Astrocyte (in vitro differentiated cells and primary cell): ENCODE measurements at regions not wholly inside any gene's neighbourhood (a gene's known extent, or its start where the extent isn't known, plus 50 kb on each side); places are given as distances from the start of the nearest gene placed in this dataset.

ENCODE experiments used
- DNase-seq: peaks from one replicate; pipeline ENCODE4 v3.0.0-alpha.2; 2010; ENCODE audit warnings: low read depth
- FAIRE-seq: peaks from 2 replicates; lab custom pipeline; 2011; peaks lifted over from hg19 to GRCh38; lab: Jason Lieb, UNC
- H2AFZ ChIP-seq: 2 replicates; pipeline ENCODE4 v1.6.0; 2012; ENCODE audit warnings: low read depth, low read length, inconsistent platforms
- H3K27ac ChIP-seq: 2 replicates; pipeline ENCODE4 v1.5.1; 2011; ENCODE audit warnings: low read depth, low read length, inconsistent platforms
- H3K27me3 ChIP-seq: 2 replicates; pipeline ENCODE4 v1.6.0; 2011; ENCODE audit warnings: low read length, inconsistent platforms; ENCODE audit not compliant: insufficient read depth
- H3K36me3 ChIP-seq: 2 replicates; pipeline ENCODE4 v1.5.1; 2011; ENCODE audit warnings: low read length, inconsistent platforms; ENCODE audit not compliant: insufficient read depth
- H3K4me1 ChIP-seq: 2 replicates; pipeline ENCODE4 v1.5.1; 2011; ENCODE audit warnings: low read length, inconsistent platforms; ENCODE audit not compliant: insufficient read depth
- H3K4me2 ChIP-seq: 2 replicates; pipeline ENCODE4 v1.6.0; 2012; ENCODE audit warnings: low read length, inconsistent platforms
- H3K4me3 ChIP-seq: 2 replicates; pipeline ENCODE4 v1.5.1; 2011; ENCODE audit warnings: low read depth, mild to moderate bottlenecking, low read length, inconsistent platforms; ENCODE audit not compliant: insufficient read depth
- H3K79me2 ChIP-seq: 2 replicates; pipeline ENCODE4 v1.6.0; 2012; ENCODE audit warnings: mild to moderate bottlenecking, low read length, inconsistent platforms; ENCODE audit not compliant: insufficient read depth
- H3K9ac ChIP-seq: 2 replicates; pipeline ENCODE4 v1.6.0; 2012; ENCODE audit warnings: mild to moderate bottlenecking, low read length, inconsistent platforms
- H3K9me3 ChIP-seq: 2 replicates; pipeline ENCODE4 v1.5.1; 2012; ENCODE audit warnings: low read depth, mild to moderate bottlenecking, low read length, inconsistent platforms; ENCODE audit not compliant: insufficient read depth
- H4K20me1 ChIP-seq: 2 replicates; pipeline ENCODE4 v1.6.0; 2012; ENCODE audit warnings: low read length, inconsistent platforms; ENCODE audit not compliant: insufficient read depth
- H3K27ac Mint-ChIP-seq: one replicate; pipeline ENCODE4 v1.8.0; 2021; ENCODE audit warnings: mild to moderate bottlenecking, mixed read lengths; ENCODE audit not compliant: unreplicated experiment
- H3K27me3 Mint-ChIP-seq: one replicate; pipeline ENCODE4 v1.8.0; 2021; ENCODE audit warnings: low read depth, mixed read lengths; ENCODE audit not compliant: unreplicated experiment
- H3K36me3 Mint-ChIP-seq: one replicate; pipeline ENCODE4 v1.8.0; 2021; ENCODE audit warnings: low read depth, mixed read lengths; ENCODE audit not compliant: unreplicated experiment
- H3K4me1 Mint-ChIP-seq: one replicate; pipeline ENCODE4 v1.8.0; 2021; ENCODE audit warnings: low read depth, mixed read lengths; ENCODE audit not compliant: unreplicated experiment
- H3K4me3 Mint-ChIP-seq: one replicate; pipeline ENCODE4 v1.8.0; 2021; ENCODE audit warnings: mild to moderate bottlenecking, moderate library complexity, mixed read lengths; ENCODE audit not compliant: unreplicated experiment
- H3K9me3 Mint-ChIP-seq: one replicate; pipeline ENCODE4 v1.8.0; 2021; ENCODE audit warnings: mild to moderate bottlenecking, mixed read lengths; ENCODE audit not compliant: unreplicated experiment
- CTCF ChIP-seq: IDR thresholded peaks from 2 replicates; pipeline ENCODE4 v1.5.1; 2011; ENCODE audit warnings: low read depth, mild to moderate bottlenecking, inconsistent platforms, low read length, moderate library complexity; ENCODE audit not compliant: insufficient read depth
- EZH2 ChIP-seq: IDR thresholded peaks from 2 replicates; pipeline ENCODE4 v1.6.1; 2012; ENCODE audit warnings: mild to moderate bottlenecking, low read length, inconsistent platforms; ENCODE audit not compliant: insufficient read depth

DNA sequence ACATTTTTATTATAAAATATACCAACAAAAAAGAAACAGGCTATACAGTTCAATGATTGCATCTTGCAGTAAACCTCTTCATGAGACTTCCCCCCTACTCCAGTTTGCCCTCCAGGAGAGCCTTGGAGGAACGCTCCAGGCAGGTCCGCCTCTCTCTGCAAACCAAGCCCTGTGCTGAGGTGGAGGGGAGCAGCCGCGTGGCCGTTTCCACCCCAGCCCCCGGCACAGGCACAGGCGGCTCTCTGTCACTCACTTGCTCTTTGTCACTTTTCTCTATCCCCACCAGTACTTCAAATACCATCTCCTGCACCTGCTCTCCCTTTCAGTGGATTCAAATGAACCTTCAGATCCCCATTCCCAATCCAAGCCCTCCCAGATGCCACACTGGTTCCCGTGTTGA, 479.9 kb downstream of the OCA2 start:
- Histone ChIP-seq H3K27me3 (no peaks in the 10 kb centered on the region), H3K27ac (no peak overlapping the region), H3K79me2 (no peaks in the 10 kb centered on the region), H3K36me3 (no peaks in the 10 kb centered on the region), H2AFZ (no peak overlapping the region), H3K9ac (no peak overlapping the region), H3K9me3 (no peaks in the 10 kb centered on the region), H3K4me1 (no peaks in the 10 kb centered on the region), H3K4me2 (no peak overlapping the region), H3K4me3 (no peak overlapping the region), H4K20me1 (no peaks in the 10 kb centered on the region)
- H3K36me3 Mint-ChIP-seq = no peaks in the 10 kb centered on the region
- H3K4me1 Mint-ChIP-seq = peaks cover 2% of the 10 kb centered on the region
- no peaks in the 10 kb centered on the region for H3K27me3 Mint-ChIP-seq
- H3K27ac Mint-ChIP-seq = no peak overlapping the region
- TF ChIP-seq CTCF = no peak
- TF ChIP-seq EZH2 = no peak
- FAIRE-seq (no peak), DNase-seq (no peak)
- H3K9me3 Mint-ChIP-seq = no peaks in the 10 kb centered on the region
- H3K4me3 Mint-ChIP-seq = no peak overlapping the region

- no peak overlapping the region for H3K27ac Mint-ChIP-seq
- no peaks in the 10 kb centered on the region for H3K9me3 ChIP-seq
- DNase-seq (no peak), FAIRE-seq (no peak)
- H2AFZ ChIP-seq = no peak overlapping the region
- no peaks in the 10 kb centered on the region for H3K36me3 ChIP-seq
- H3K36me3 Mint-ChIP-seq = no peaks in the 10 kb centered on the region
- no peak overlapping the region for H3K4me3 Mint-ChIP-seq
- H3K79me2 ChIP-seq = no peaks in the 10 kb centered on the region
- H4K20me1 ChIP-seq = no peaks in the 10 kb centered on the region
- no peaks in the 10 kb centered on the region for H3K27me3 Mint-ChIP-seq
- TF ChIP-seq CTCF (no peak), EZH2 (no peak)
- no peak overlapping the region for H3K9ac ChIP-seq
- no peak overlapping the region for H3K4me2 ChIP-seq
- no peaks in the 10 kb centered on the region for H3K4me1 Mint-ChIP-seq
- no peaks in the 10 kb centered on the region for H3K4me1 ChIP-seq
- no peaks in the 10 kb centered on the region for H3K27me3 ChIP-seq
- no peaks in the 10 kb centered on the region for H3K9me3 Mint-ChIP-seq
- H3K4me3 ChIP-seq = no peak overlapping the region
- H3K27ac ChIP-seq = no peak overlapping the region
Measured at GRCh38 chr15:27617013-27617412, 482.1 kb downstream of the OCA2 start.

GRCh38 chr15:27608248-27608647, 490.9 kb downstream of the OCA2 start:
- H3K4me3 Mint-ChIP-seq = no peak overlapping the region

More at GRCh38 chr15:27608248-27608647, 490.9 kb downstream of the OCA2 start:
- Histone ChIP-seq H2AFZ (no peak overlapping the region), H3K27ac (no peak overlapping the region), H3K4me3 (no peak overlapping the region), H3K9ac (no peak overlapping the region), H3K27me3 (no peaks in the 10 kb centered on the region), H3K4me2 (no peak overlapping the region), H4K20me1 (no peaks in the 10 kb centered on the region), H3K9me3 (peaks cover 4% of the 10 kb centered on the region), H3K36me3 (no peaks in the 10 kb centered on the region), H3K4me1 (no peaks in the 10 kb centered on the region), H3K79me2 (no peaks in the 10 kb centered on the region)
- Mint-ChIP-seq H3K9me3 (peaks cover under 1% of the 10 kb centered on the region), H3K27ac (no peak overlapping the region), H3K27me3 (no peaks in the 10 kb centered on the region), H3K4me1 (no peaks in the 10 kb centered on the region), H3K36me3 (no peaks in the 10 kb centered on the region)
- DNase-seq (no peak), FAIRE-seq (no peak)
- TF ChIP-seq CTCF (no peak), EZH2 (no peak)
